OCI-LY3 (cell line): ENCODE measurements at regions not wholly inside any gene's neighbourhood (a gene's known extent, or its start where the extent isn't known, plus 50 kb on each side); places are given as distances from the start of the nearest gene placed in this dataset.

ENCODE experiments used
- CTCF ChIP-seq: fragments of 200-600, 300-600 bp; sonication (generic); IDR thresholded peaks from 2 replicates; pipeline ENCODE4 v1.5.1; 2014; ENCODE audit warnings: antibody characterized with exemption, low read length, low read depth
- EZH2phosphoT487 ChIP-seq: fragments of 200-600 bp; shearing (Covaris generic); IDR thresholded peaks from 2 replicates; pipeline ENCODE4 v1.6.1; 2018; ENCODE audit warnings: antibody characterized with exemption, mixed run types, low read depth

- no peak for TF ChIP-seq CTCF
- TF ChIP-seq EZH2phosphoT487, result no peak
Measured at GRCh38 chr11:28417601-28418323, 309.6 kb downstream of the METTL15 start.
